Activated gamma-delta T cell treated with anti-CD3 and anti-CD28 coated beads, Interleukin-2, amount 50 U/mL, for 16 hours (primary cell): ENCODE measurements at regions not wholly inside any gene's neighbourhood (a gene's known extent, or its start where the extent isn't known, plus 50 kb on each side); places are given as distances from the start of the nearest gene placed in this dataset.
A peak's percentile ranks its signal among the peaks of the same experiment; 100 is the strongest.
"Not testable (repeated sequence)": the region's sequence is repeated elsewhere in the genome, so short reads cannot be mapped to it uniquely, and the experiment has no call there.

Experiments used
- DNase-seq: peaks from one replicate; pipeline ENCODE4 v3.0.0-alpha.2; 2020; ENCODE audit warnings: low read depth

DNA sequence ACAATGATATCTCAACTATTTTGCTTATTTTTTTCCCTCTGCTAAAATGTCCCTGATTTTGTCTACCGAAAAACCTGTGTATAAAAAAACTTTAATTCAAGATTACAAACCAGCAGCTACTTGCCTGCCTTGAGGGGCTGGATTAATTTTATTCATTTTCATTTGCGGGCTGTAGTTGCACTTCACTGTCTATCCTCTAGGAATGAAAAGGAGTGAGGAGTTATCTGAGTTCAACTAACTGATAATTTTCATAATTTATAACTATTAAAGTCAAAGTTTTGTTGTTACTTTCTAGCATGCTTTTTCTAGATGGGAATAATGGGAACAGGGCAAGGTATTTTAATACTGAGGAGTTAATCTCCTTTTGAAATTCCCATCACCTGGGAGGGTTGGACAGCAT lies 50.3 kb upstream of the AGTPBP1 start:
- not testable (repeated sequence) for DNase-seq

DNA sequence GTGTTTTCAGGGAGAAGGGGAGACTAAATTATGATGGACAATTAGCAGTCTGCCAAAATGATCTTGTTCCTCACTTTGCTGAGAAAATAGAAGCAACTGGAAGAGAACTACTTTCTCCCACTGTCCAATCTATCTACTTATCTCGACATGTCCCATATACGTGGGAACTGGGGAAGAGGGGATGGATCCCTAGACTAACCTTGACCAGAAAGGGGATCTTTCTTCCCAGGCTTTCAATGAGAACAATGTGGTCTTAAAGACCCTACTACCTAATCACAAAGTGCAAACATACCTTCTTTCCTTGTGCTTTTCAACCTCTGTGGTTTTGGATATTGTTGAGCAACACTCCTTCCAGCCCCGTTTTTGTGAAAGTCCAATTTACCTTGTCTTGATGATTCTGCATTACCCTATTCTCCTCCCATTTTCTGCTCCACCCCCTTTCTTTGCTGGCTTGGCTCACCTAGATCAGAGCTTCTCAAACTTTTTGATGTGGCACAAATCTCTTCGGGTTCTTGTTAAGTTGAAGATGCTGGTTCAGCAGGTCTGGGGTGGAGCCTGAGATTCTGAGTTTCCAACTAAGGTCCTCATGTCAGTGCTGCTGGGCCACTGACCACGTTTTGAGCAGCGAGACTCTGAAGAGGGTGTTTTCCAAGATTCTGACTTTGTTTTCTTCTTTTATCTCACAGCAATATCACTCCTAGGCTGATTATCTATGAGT lies 61.4 kb upstream of the AGTPBP1 start:
- peak; percentile 1 for DNase-seq

DNA sequence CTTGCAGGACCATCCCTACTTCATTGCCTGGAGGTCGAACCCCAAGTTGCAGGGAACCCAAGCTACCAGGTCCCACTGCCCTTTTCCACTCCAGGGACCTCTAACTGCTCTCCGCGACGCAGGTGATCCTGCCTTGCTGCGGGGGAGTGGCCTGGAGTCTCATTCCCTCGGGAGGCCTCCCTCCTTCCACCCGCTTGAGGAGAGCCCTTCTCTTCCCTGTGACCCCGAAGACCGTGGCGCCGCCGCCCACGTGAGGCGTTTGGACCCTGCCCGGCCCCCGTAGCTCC lies 63.0 kb upstream of the AGTPBP1 start:
- not testable (repeated sequence) for DNase-seq

DNA sequence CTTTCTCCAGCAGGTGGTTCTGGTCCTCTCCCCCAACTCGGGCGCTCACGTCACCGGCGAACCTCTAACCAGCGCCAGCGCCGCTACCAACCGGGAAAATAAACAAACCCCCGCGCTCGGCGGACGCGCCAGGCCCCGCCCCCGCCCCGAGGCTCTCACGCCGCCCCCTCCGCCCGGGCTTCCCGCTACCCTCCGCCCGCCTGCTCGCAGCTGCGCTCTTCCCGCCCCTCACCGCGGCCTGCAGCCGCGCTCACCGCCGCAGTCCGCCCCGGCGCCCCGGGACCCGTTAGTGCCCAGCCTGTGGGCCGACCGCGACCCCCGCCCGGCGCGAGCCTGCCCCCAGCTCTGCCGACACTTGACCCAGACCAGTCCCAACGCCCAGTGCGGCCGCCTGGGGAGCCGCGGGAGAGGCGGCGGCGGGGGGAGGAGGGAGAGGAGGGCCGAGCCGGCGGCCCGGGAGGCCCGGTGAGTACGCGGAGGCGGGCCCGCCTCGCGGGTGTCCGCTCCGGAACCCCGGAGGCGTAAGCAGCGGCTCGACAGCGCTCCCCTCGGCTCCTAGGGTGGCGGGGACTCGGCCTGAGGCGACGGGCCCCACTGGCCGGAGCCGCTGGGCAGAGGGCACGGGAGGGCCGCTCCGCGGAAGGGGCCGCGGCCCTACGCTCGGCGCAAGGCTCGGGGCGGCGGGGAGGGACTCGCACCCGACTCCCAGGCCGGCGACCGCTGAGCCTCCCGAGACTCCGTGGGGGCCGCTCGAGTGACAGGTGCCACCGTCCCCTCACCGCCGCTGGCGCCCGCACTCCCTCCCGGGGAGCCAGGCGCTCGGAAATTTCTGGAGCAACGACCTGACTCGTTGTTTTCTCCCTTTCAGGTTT lies 63.6 kb upstream of the AGTPBP1 start:
- peak; percentile 59 for DNase-seq

DNA sequence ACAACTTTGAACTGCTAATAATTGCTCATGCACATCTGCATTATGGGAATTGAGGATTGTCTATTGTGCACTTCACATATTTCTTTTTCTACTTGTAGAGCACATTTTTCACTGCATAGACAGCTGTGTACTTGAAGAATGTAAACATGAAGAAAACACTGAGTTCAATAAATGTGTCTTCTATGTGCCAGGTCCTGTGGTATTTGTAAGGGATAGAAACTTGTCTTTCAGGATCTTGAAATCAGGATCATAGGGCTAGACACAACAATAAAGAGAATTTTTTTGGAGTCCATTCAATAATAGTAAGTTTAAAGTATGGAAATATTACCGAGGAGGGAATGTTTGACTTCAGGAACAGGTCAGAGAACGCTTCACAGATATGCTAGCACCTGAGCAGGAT lies 66.6 kb upstream of the AGTPBP1 start:
- not testable (repeated sequence) for DNase-seq

DNA sequence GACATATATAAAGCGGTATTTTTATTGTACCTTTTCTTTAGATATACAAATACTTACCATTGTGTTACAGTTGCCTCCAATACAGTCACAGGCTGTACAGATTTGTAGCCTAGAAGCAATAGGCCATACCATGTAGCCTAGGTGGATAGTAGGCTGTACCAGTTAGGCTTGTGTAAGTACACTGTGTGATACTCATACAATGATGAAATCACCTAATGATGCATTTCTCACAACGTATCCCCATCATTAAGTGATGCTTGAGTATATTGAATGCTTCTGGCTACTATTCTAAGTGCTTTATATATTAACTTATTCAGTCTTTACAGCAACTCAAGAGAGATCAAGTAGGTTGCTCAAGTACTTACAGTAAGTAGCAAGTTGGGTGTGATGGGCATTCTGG lies 71.6 kb upstream of the AGTPBP1 start:
- not testable (repeated sequence) for DNase-seq

DNA sequence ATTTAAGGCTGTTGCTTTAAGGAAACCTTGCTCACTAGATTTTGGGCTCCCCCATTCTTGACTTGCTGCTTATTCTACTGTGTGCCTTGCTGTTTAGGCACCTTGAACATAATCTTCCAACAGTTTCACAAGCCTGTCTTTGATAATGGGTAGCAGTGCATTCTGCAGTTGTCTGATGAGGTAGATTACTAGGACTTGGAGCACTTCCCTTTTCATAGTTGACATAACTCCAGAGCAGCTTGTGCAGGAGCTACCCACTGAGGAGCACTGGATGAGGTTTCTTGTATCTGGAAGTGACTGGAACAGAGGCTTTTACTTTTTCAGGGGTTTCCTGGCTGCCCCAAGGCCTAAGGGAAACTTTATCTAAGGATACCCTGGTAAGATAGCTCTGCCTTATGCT lies 73.0 kb upstream of the AGTPBP1 start:
- DNase-seq: not testable (repeated sequence)

DNA sequence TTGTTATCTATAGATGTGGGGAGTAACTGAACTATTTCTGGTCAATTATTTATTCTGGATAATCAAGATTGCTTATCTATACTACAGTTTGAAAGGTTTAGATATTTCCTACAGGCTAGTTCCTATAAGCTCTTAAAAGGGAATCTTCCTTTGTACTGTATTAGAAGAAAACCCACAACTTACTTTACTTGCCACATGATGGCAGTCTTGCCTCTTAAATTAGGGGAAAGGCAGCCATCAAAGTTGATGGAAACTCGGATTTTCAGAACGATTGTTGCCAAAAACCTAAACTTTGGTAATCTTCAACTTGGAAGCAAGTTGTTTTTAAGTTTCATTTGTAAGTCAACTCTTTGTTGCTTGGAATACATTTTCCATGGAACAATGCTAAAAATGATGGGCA lies 77.2 kb upstream of the AGTPBP1 start:
- not testable (repeated sequence) for DNase-seq

DNA sequence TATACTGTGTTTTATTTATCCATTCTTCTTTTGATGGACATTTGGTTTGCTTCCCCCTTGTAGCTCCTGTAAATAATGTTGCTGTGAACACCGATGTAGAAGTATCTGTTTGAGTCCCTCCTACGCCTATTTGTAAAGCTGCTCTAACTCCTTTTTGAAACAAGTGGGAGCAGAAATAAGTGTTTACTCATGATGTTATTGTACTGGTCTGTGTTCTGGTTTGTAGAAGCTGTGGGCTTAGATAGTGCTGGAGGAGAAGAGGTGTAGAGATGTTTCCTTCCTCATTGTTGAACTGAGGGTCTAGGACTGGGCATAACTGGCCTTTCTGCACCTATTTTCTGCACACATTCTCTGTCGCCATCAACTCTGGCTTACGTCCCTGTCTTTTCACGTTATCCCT lies 78.8 kb upstream of the AGTPBP1 start:
- not testable (repeated sequence) for DNase-seq

DNA sequence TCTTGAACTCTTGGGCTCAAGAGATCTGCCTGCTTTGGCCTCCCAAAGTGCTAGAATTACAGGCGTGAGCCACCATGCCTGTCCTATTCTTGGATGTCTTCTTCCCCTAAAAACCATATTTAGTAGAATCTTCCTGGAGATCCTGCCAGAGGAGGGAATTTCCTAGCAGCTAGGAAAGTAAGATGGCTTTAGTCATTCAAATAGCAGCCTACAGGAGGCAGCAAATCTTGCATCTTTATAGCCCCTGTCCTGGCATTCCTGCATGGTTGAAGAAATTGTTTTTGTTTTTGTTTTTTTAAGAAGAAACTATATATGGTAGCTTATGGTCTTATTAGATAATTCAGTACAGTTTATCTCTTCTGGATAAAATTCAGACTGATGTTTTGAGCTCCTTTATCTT lies 83.2 kb upstream of the AGTPBP1 start:
- not testable (repeated sequence) for DNase-seq

DNA sequence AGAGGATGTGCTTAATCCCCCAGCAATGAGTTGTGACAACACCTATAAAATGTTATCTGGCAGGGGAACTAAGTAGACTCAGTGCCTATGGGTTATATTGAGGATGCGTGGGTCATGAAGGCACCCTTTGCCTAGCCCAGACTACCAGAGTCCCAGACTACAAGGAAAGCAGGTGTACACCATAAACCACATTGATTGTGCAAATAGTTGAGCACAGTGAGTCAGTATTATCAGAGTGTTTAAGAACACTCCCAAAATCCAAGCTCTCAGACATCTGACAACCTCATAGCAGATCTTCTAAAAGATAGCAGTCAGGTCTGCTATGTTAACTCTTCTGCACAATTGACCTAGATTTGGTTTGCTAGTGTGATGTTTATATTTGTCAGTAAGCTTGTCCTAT lies 92.8 kb upstream of the AGTPBP1 start:
- DNase-seq: not testable (repeated sequence)

DNA sequence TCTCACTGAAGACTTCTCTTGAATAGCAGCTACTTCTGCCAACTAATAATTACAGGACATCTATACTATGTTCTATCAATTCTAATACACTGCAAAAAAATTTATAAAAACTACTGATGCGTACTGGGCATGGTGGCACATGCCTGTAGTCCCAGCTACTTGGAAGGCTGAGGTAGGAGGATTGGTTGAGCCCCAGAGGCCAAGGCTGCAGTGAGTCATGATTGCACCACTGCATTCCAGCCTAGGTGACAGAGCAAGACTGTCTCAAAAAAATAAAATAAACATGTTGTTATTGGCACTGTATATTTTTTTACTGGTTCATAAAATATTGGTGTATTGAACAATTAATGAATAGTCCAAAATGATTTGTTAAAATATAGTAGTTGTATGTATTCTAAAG lies 97.0 kb upstream of the NAA35 start:
- DNase-seq: not testable (repeated sequence)

DNA sequence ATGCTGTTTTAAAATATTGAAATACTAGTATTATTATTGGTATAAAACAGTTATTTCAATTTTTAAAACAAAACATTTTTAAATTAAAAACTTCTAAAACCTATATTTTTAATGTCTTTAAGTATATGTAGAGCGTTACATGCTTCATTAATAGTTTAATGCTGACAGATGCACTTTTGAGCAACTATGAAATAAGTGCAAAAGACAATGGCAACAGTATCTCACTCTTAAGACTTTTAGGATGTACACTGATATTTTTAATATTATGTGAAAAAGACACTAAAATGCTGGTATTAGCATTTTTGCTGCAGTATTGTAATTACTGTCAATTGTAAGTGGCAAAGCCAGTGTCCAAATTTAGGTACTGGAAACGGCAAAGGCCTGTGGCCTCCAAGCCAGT lies 93.2 kb upstream of the NAA35 start:
- not testable (repeated sequence) for DNase-seq

DNA sequence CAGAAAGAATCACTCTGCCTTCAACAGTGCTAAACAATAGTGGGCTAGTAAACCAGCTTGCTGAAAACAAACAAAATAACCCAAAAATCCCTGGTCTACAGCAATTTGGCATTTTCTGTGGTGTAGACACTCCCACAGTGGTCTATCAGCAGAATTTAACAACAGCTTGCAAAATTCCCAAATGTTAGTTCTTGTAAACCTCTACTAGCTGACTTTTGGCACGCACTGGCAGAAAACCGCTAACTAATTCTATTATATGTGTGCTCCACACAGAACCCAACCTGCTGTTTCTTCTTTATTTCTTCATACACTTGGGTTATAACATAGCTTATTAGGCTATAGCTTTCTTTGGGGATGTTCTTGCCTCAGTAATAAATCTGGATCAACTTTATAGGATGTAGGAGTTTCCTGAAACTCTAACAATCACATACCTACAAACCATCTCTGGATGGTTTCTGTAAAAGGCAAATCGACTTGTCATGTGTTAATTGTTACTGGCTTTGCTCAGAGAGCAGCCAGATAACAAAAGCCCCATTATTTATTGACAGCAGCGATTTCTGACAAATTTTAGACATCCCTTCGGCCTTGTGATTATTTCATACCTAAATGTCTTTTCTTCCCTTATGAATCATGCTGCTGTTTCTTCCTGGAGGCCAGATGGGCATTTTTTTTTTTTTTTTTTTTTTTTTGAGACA lies 82.7 kb upstream of the NAA35 start:
- DNase-seq: no peak

DNA sequence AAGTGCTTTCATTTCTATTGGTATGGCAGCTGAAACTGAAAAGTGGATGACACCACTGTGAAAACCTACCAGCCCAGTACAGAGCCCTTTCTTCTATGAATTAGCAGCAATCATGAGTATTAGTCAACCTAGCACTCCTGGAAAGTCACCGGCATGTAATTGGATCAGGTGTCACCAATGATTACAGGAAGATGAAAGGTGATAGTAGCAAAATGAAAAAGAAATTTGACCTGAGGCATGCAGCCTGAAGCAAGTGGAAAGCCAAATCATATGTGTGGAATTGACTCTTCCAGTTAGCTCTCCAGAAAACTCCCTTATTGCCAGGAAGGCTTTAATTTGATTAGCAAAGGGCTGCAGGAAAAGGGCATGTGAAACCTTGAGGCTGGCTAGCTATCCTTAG lies 81.2 kb upstream of the NAA35 start:
- no peak for DNase-seq

DNA sequence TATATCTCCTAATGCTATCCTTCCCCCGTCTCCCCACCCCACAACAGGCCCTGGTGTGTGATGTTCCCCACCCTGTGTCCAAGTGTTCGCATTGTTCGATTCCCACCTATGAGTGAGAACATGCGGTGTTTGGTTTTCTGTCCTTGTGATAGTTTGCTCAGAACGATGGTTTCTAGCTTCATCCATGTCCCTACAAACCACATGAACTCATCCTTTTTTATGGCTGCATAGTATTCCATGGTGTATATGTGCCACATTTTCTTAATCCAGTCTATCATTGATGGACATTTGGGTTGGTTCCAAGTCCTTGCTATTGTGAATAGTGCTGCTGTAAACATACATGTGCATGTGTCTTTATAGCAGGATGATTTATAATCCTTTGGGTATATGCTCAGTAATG lies 79.1 kb upstream of the NAA35 start:
- not testable (repeated sequence) for DNase-seq

DNA sequence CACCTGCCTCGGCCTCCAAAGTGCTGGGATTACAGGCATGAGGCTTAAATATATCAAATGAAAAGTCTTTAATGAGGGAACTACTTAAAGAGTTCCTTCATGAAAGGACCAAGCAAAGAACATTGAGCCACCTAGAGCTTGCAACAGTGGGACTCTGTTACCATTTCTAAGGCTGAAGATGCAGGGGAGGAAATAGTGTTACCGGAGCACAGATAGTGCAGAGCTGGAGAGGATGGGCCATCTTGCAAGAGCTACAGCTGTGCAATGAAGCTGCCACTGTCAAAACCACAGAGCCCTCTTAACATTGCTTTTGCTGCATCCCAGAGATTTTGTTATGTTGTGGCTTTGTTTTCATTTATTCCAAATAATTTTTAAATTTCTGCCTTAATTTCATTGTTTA lies 77.1 kb upstream of the NAA35 start:
- no peak for DNase-seq

DNA sequence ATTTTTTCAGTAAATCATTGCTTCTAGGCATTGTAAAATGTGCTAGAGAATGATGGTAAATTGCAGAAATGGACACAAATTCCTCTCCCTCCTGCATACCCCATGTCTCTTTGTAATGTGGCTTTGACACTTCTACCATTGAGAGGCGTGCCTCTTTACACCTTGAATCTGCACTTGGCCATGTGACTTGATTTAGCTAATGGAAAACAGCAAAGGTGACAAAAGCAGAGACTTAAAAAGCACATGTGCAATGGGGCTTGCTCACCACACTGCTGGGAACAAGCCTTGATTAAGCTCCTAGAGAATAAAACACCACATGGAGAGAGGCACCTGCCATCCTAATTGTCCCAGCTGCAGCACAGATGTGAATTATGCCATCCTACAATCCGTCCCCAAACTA lies 69.9 kb upstream of the NAA35 start:
- no peak for DNase-seq

DNA sequence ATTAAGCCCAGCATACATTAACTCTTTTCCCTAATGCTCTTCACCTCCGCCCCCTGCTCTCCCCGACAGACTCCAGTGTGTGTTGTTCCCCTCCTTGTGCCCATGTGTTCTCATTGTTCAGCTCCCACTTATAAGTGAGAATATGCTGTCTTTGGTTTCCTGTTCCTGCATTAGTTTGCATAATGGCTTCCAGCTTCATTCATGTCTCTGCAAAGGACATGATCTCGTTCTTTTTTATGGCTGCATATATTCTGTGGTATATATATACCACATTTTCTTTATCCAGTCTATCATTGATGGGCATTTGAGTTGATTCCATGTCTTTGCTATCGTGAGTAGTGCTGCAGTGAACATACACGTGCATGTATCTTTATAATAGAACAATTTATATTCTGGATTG lies 69.3 kb upstream of the NAA35 start:
- not testable (repeated sequence) for DNase-seq

DNA sequence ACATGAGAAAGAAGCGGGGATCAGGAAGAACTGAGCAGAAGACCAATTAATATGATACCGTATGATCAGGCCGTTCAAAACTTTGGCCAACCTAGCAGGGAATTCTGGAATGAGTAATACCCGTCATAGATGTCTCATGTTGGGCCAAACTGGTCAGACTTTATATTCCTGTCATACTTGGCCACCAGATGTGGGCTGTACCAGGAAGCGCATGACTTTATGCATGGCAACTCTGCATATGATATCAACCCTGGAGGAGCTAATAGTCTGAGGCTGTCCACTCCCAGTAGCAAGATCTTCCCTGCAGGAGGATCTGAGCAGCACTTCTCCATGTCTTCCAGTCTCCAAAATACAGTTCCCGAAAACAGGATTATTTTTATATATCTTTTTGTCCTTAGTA lies 68.5 kb upstream of the NAA35 start:
- DNase-seq: no peak

DNA sequence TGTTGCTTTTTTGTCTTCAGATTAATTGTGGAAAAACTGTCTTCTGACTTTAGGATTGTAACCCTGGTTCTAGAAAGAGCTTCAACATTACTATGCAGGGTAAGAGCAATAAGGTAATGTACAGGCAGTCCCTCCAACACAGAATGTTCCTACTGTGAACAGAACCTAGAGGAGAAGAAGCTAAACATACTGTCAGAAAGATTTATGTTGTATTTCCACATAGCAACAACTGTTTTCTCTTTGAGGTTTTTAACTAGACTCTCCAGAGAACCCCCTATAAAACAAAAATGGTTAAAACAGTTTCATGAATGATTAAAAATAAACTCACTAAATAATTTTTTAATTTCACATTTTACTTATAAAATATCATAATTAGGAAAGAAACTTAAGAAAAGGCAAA lies 64.3 kb upstream of the NAA35 start:
- DNase-seq: no peak

DNA sequence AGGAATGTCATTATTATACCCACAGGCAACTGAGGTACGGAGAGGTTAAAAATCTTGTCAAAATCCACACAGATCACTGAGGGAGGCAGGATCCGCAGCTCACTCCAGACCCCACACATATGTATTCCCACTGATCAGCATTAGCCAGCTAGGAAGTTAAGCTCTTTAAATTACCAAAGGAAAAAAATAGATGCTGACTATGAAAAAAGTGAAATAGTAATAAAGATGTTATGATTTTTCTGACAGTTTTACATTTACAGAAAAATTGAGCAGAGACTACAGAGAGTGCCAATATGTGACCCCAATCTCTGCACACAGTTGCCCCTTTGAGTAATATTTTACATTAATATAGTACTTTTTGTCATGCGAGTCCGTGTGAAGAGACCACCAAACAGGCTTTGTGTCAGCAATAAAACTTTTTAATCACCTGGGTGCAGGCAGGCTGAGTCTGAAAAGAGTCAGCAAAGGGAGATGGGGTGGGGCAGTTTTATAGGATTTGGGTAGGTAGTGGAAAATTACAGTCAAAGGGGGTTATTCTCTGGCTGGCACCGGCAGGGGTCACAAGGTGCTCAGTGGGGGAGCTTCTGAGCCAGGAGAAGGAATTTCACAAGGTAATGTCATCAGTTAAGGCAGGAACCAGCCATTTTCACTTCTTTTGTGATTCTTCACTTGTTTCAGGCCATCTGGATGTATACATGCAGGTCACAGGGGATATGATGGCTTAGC lies 61.9 kb upstream of the NAA35 start:
- DNase-seq: not testable (repeated sequence)
